H1 (cell line): ENCODE measurements at regions not wholly inside any gene's neighbourhood (a gene's known extent, or its start where the extent isn't known, plus 50 kb on each side); places are given as distances from the start of the nearest gene placed in this dataset.

ENCODE experiments used
- CTCF ChIA-PET: fragments of 300-600 bp; sonication (Branson Sonifier 250); formaldehyde crosslinking; loops from one replicate; lab custom pipeline; 2021; ENCODE audit not compliant: partially characterized antibody; lab: Charles Lee
- POLR2A ChIA-PET: fragments of 300-600 bp; sonication (Branson Sonifier 250); formaldehyde crosslinking; loops from one replicate; lab custom pipeline; 2021; ENCODE audit warnings: inconsistent platforms; ENCODE audit not compliant: partially characterized antibody; lab: Charles Lee
- DNase-seq, 2 experiments: peaks; one replicate each; pipeline versions ENCODE4 v3.0.0 to v3.0.0-alpha.2; 2010 to 2022; ENCODE audit warnings: low spot score in 2 of 2, low read depth in 1 of 2, mixed read lengths in 1 of 2
- FAIRE-seq: peaks from 2 replicates; lab custom pipeline; 2011; peaks lifted over from hg19 to GRCh38; lab: Jason Lieb, UNC
- H2AFZ ChIP-seq: 2 replicates; pipeline ENCODE4 v1.8.1; 2012; ENCODE audit warnings: low read length, inconsistent platforms
- H2AK5ac ChIP-seq: 2 replicates; pipeline ENCODE4 v1.6.1; 2013; ENCODE audit warnings: low read depth, low read length
- H2BK120ac ChIP-seq: replicated peaks from 2 replicates; pipeline ENCODE3; 2013; ENCODE audit warnings: low read depth, low read length, inconsistent platforms
- H2BK12ac ChIP-seq: 2 replicates; pipeline ENCODE4 v1.6.1; 2013; ENCODE audit warnings: low read depth, low read length
- H2BK15ac ChIP-seq: 2 replicates; pipeline ENCODE4 v1.6.1; 2013; ENCODE audit warnings: low read length
- H2BK20ac ChIP-seq: 2 replicates; pipeline ENCODE4 v1.6.1; 2013; ENCODE audit warnings: low read length
- H2BK5ac ChIP-seq: 2 replicates; pipeline ENCODE4 v1.6.1; 2013; ENCODE audit warnings: low read depth, low read length
- H3K14ac ChIP-seq: 2 replicates; pipeline ENCODE4 v1.6.1; 2013; ENCODE audit warnings: inconsistent platforms; ENCODE audit not compliant: insufficient read length
- H3K18ac ChIP-seq: 2 replicates; pipeline ENCODE4 v1.6.1; 2013; ENCODE audit warnings: low read length; ENCODE audit errors: extremely low read depth
- H3K23ac ChIP-seq: 2 replicates; pipeline ENCODE4 v1.6.1; 2013; ENCODE audit warnings: inconsistent platforms; ENCODE audit not compliant: insufficient read length
- H3K23me2 ChIP-seq: 2 replicates; pipeline ENCODE4 v1.6.1; 2013; ENCODE audit warnings: low read depth, low read length
- H3K27ac ChIP-seq: 2 replicates; pipeline ENCODE4 v1.6.1; 2011; ENCODE audit warnings: low read depth, low read length, inconsistent platforms
- H3K27me3 ChIP-seq, 4 experiments: replicated peaks in 1 of 4; 1 replicate in 1 of 4; 2 replicates in 3 of 4; pipeline versions ENCODE4 v1.6.1 to v1.8.1; 2011 to 2013; ENCODE audit warnings: low read length in 3 of 4, mild to moderate bottlenecking in 3 of 4, inconsistent platforms in 2 of 4, mixed read lengths in 2 of 4, moderate library complexity in 1 of 4; ENCODE audit not compliant: control insufficient read depth in 3 of 4, insufficient read depth in 3 of 4; ENCODE audit errors: extremely low read depth in 1 of 4
- H3K36me3 ChIP-seq, 4 experiments: 2 replicates each; pipeline versions ENCODE4 v1.6.1 to v1.8.1; 2011 to 2013; ENCODE audit warnings: mild to moderate bottlenecking in 4 of 4, low read length in 3 of 4, moderate library complexity in 2 of 4, control low read depth in 1 of 4, inconsistent platforms in 1 of 4; ENCODE audit not compliant: insufficient read depth in 4 of 4, control insufficient read depth in 2 of 4
- H3K4ac ChIP-seq: replicated peaks from 2 replicates; pipeline ENCODE3; 2013; ENCODE audit warnings: low read length, low read depth, mixed read lengths, inconsistent platforms; ENCODE audit not compliant: insufficient read length
- H3K4me1 ChIP-seq, 4 experiments: replicated peaks in 1 of 4; 1 replicate in 1 of 4; 2 replicates in 3 of 4; pipeline versions ENCODE4 v1.6.1 to v1.8.1; 2011 to 2013; ENCODE audit warnings: low read length in 3 of 4, inconsistent platforms in 2 of 4, mixed read lengths in 1 of 4; ENCODE audit not compliant: insufficient read depth in 4 of 4, control insufficient read depth in 3 of 4
- H3K4me2 ChIP-seq, 2 experiments: 2 replicates each; pipeline versions ENCODE4 v1.6.1 to v1.8.1; 2011 to 2013; ENCODE audit warnings: low read depth in 2 of 2, low read length in 2 of 2, control low read depth in 1 of 2, inconsistent platforms in 1 of 2, mild to moderate bottlenecking in 1 of 2; ENCODE audit not compliant: insufficient read depth in 1 of 2
- H3K4me3 ChIP-seq, 4 experiments: fragments of 200-600, 300-600 bp in 1 of 4; sonication (generic), shearing (Covaris generic), sonication (Bioruptor Twin) in 1 of 4; 2 replicates each; pipeline versions ENCODE4 v1.5.1 to v1.8.1; 2011 to 2016; ENCODE audit warnings: low read length in 4 of 4, low read depth in 3 of 4, control low read depth in 2 of 4, inconsistent platforms in 2 of 4, mild to moderate bottlenecking in 2 of 4, mixed read lengths in 1 of 4, moderate library complexity in 1 of 4; ENCODE audit not compliant: insufficient read depth in 2 of 4; ENCODE audit errors: extremely low read depth in 1 of 4
- H3K56ac ChIP-seq: replicated peaks from 2 replicates; pipeline ENCODE3; 2013; ENCODE audit warnings: low read depth, mild to moderate bottlenecking, mixed read lengths, low read length, inconsistent platforms; ENCODE audit not compliant: insufficient read length
- H3K79me1 ChIP-seq: 2 replicates; pipeline ENCODE4 v1.6.1; 2013; ENCODE audit warnings: low read depth, low read length, control low read depth
- H3K79me2 ChIP-seq, 2 experiments: 2 replicates each; pipeline versions ENCODE4 v1.6.1 to v1.8.1; 2012 to 2013; ENCODE audit warnings: low read length in 2 of 2, mild to moderate bottlenecking in 2 of 2, inconsistent platforms in 1 of 2; ENCODE audit not compliant: insufficient read depth in 2 of 2, control insufficient read depth in 1 of 2
- H3K9ac ChIP-seq, 4 experiments: replicated peaks in 1 of 4; 1 replicate in 1 of 4; 2 replicates in 3 of 4; pipeline versions ENCODE4 v1.6.1 to v1.8.1; 2011 to 2013; ENCODE audit warnings: low read depth in 3 of 4, low read length in 3 of 4, control low read depth in 2 of 4, mild to moderate bottlenecking in 2 of 4, moderate library complexity in 2 of 4, inconsistent platforms in 1 of 4; ENCODE audit errors: extremely low read depth in 1 of 4
- H3K9me3 ChIP-seq, 2 experiments: 2 replicates each; pipeline versions ENCODE4 v1.6.1 to v1.8.1; 2012 to 2013; ENCODE audit warnings: mild to moderate bottlenecking in 2 of 2, moderate library complexity in 2 of 2, control low read depth in 1 of 2, inconsistent platforms in 1 of 2, low read depth in 1 of 2, low read length in 1 of 2, mixed read lengths in 1 of 2; ENCODE audit not compliant: insufficient read depth in 2 of 2
- H4K20me1 ChIP-seq, 2 experiments: replicated peaks in 1 of 2; 2 replicates each; pipeline versions ENCODE3 to v1.8.1; 2011 to 2013; ENCODE audit warnings: inconsistent platforms in 2 of 2, low read length in 2 of 2, mild to moderate bottlenecking in 1 of 2; ENCODE audit not compliant: insufficient read depth in 2 of 2, control insufficient read depth in 1 of 2
- H4K5ac ChIP-seq: 2 replicates; pipeline ENCODE4 v1.6.1; 2013; ENCODE audit warnings: low read length, low read depth, mixed read lengths, inconsistent platforms; ENCODE audit not compliant: insufficient read length
- H4K8ac ChIP-seq: 2 replicates; pipeline ENCODE4 v1.8.0; 2013; ENCODE audit warnings: mild to moderate bottlenecking, moderate library complexity, low read length, inconsistent platforms; ENCODE audit not compliant: insufficient read depth; ENCODE audit errors: extremely low read depth
- H4K91ac ChIP-seq: replicated peaks from 2 replicates; pipeline ENCODE3; 2013; ENCODE audit warnings: low read length, mixed read lengths, inconsistent platforms; ENCODE audit not compliant: insufficient read length
- CBX8 ChIP-seq: fragments of 300-800, 300-1000 bp; sonication (generic); IDR thresholded peaks from 2 replicates; pipeline ENCODE4 v1.7.1; 2016; ENCODE audit warnings: low read depth, low read length, borderline replicate concordance
- WGBS, 2 experiments: shearing (Covaris generic) in 1 of 2; methylation state at CpG; one replicate each; pipeline versions ENCODE4 v1.1.6 to v1.1.7; 2013 to 2015; ENCODE audit warnings: low lambda C conversion rate in 2 of 2, mixed read lengths in 2 of 2, inconsistent platforms in 1 of 2, low coverage in 1 of 2, missing lambda C conversion rate in 1 of 2; ENCODE audit not compliant: insufficient replicate concordance in 2 of 2, insufficient coverage in 1 of 2, insufficient read length in 1 of 2; ENCODE audit errors: extremely low coverage in 1 of 2, missing lambda C conversion rate in 1 of 2; 5-methylcytosine and 5-hydroxymethylcytosine counted together
- TF ChIP-seq, protein P1 (sequence below), 3 experiments: IDR thresholded peaks; 1 replicate in 2 of 3; 2 replicates in 1 of 3; pipeline versions ENCODE4 v1.5.1 to v1.6.1; 2011; ENCODE audit warnings: low read length in 3 of 3, mild to moderate bottlenecking in 3 of 3, inconsistent platforms in 2 of 3, low read depth in 1 of 3, moderate library complexity in 1 of 3; ENCODE audit not compliant: insufficient read depth in 1 of 3; ENCODE audit errors: control extremely low read depth in 1 of 3

DNA sequence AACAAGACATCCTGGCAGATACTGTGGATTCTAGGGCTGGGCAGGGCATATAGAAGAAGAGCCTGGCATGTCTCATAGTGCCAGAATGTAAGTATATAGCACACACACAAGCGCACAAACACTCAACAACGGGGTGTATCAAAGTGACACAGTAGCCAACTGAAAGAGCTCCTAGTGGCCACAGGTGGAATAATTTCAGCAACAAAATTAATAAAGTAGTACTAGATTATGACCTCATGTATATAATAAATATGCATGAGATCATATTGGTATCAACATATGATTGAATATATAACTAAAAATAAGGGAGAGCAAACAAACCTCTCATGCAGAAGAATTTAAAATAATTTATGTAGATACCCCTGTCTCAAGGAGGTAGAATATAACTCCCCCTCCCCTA lies 72.4 kb upstream of the CXCL12 start:
- Histone ChIP-seq H3K4me3 (no peak overlapping the region), H2AFZ (no peak overlapping the region), H3K27me3 (no peaks in the 10 kb centered on the region), H2BK120ac (no peak overlapping the region), H3K14ac (no peak overlapping the region), H2BK15ac (no peak overlapping the region), H2BK5ac (no peak overlapping the region), H4K8ac (no peak overlapping the region), H4K5ac (no peak overlapping the region), H3K18ac (no peak overlapping the region), H2BK20ac (no peak overlapping the region), H3K4me1 (no peaks in the 10 kb centered on the region), H3K4ac (no peak overlapping the region), H3K56ac (no peak overlapping the region), H2AK5ac (no peak overlapping the region), H3K36me3 (no peaks in the 10 kb centered on the region), H3K9ac (no peak overlapping the region), H3K23me2 (no peaks in the 10 kb centered on the region), H3K27ac (no peak overlapping the region), H3K79me2 (no peaks in the 10 kb centered on the region), H4K91ac (no peak overlapping the region), H3K79me1 (no peaks in the 10 kb centered on the region), H3K4me2 (no peak overlapping the region), H3K23ac (no peak overlapping the region), H2BK12ac (no peak overlapping the region), H4K20me1 (no peaks in the 10 kb centered on the region), H3K9me3 (no peaks in the 10 kb centered on the region; a peak in 1 of 4 replicates)
- DNase-seq = no peak
- no peak for FAIRE-seq
- 83% methylated on average over 2 of the region's 2 CpGs; no CpG with 5 or more reads in 1 of the 2 experiments for whole genome bisulfite sequencing, 2 experiments
- ChIA-PET POLR2A (no interaction called here), CTCF (interaction anchor here (0.6 to 1.8 kb wide), 6 partner anchors 8 to 351 kb away, joined by 3 to 9 read pairs (median 3); no protein-coding TSS in a partner anchor)
- TF ChIP-seq CBX8 = no peak
- TF ChIP-seq, protein P1, sequence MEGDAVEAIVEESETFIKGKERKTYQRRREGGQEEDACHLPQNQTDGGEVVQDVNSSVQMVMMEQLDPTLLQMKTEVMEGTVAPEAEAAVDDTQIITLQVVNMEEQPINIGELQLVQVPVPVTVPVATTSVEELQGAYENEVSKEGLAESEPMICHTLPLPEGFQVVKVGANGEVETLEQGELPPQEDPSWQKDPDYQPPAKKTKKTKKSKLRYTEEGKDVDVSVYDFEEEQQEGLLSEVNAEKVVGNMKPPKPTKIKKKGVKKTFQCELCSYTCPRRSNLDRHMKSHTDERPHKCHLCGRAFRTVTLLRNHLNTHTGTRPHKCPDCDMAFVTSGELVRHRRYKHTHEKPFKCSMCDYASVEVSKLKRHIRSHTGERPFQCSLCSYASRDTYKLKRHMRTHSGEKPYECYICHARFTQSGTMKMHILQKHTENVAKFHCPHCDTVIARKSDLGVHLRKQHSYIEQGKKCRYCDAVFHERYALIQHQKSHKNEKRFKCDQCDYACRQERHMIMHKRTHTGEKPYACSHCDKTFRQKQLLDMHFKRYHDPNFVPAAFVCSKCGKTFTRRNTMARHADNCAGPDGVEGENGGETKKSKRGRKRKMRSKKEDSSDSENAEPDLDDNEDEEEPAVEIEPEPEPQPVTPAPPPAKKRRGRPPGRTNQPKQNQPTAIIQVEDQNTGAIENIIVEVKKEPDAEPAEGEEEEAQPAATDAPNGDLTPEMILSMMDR (IDR thresholded peaks at IDR 0.05; ENCODE audit: control extremely low read depth in 1 of 3, insufficient read depth in 1 of 3, low read depth in 1 of 3, low read length in 3 of 3) = peak in 1 of 3 experiments; percentile 6; a peak in 1 of 4 replicates
